HG03103 (cell line): ENCODE measurements at regions not wholly inside any gene's neighbourhood (a gene's known extent, or its start where the extent isn't known, plus 50 kb on each side); places are given as distances from the start of the nearest gene placed in this dataset.
"Not testable (repeated sequence)": the region's sequence is repeated elsewhere in the genome, so short reads cannot be mapped to it uniquely, and the experiment has no call there.

ENCODE experiments used
- ATAC-seq: cut with Tn5 transposase; IDR thresholded peaks from one replicate; pipeline ENCODE4 v1.9.1; 2021; ENCODE audit warnings: low read depth; ENCODE audit not compliant: unreplicated experiment

DNA sequence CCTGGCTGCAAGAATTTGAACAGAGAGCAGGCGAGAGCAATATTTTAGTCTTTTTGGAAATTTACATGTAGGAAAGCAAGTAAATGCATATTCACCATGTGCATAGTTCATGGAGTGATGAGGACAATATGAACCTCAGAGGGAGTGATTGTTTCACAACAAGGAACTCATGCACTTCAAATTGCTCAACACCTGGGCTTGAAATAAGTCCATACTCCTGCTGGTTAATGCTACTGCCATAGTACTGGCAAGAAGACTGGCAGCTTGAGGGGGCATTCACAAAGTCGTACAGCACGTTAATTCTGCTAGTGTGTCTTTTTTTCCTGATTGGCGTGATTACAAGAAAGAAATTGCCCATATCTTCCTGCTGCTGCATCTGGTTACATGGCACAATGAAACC is 267.6 kb downstream of the PCDH17 start:
- ATAC-seq: no peak

GRCh38 chr13:57909833-57910232 is 278.3 kb downstream of the PCDH17 start:
- not testable (repeated sequence) for ATAC-seq

DNA sequence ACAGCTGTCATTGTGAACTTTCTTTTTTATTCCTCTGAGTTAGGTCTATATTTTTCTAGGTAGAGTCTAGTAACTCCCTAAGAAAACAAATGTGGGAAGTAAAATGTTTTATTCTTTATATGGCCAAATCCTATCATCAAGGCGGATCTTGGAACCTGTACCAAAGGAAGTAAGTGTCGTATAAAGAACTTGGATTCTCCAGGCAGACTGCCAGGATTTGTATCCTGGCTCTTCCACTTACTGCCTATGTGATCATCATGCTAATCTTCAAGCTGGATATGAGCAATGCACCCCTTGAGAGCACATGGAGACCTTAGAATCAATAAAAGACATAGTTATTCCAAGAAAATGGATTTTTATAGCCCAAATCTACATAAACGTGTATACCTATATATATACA is 286.5 kb downstream of the PCDH17 start:
- ATAC-seq: no peak

GRCh38 chr13:57918913-57919312 is 287.4 kb downstream of the PCDH17 start:
- ATAC-seq: no peak

- ATAC-seq: no peak
Observed at GRCh38 chr13:57925250-57925649, 293.7 kb downstream of the PCDH17 start.

GRCh38 chr13:57925751-57926150 is 294.2 kb downstream of the PCDH17 start:
- ATAC-seq: no peak

- no peak for ATAC-seq
Observed at GRCh38 chr13:57932061-57932460, 300.5 kb downstream of the PCDH17 start.

DNA sequence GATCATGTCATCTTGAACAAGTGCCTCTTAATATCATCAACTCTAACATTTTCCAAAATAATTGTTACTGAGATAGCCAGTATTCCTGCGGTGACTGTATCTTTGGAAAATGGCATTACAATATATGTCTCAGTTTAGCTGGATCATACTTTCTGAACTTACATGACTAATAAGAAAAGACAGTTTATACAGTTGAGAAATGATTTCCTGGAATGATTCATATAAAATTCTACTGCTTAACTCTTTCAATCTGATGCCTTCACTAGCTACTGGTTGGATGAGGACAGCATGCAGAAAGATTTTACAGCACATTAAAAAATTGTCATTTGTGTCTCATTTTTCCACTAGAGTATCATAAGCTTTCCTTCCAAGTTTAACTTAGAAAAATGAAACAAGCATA is 302.1 kb downstream of the PCDH17 start:
- ATAC-seq: no peak

DNA sequence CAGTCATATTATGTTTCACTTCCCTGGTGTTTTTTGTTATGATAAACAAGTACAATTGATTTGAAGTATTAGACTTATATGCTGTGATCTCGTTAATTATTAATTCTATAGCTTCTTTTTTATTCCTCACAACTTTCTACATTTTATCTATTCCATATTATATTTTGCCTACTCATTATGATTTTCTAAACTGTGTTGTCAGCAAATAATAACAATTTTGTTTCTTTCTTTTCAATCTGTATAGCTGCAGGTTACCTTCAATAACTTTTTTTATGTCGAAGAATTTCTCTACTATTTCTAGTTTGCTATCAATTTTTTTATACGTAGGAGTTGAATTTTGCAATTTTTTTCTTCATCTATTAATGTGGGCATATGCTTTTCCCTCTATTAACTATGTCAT is 304.4 kb downstream of the PCDH17 start:
- no peak for ATAC-seq

GRCh38 chr13:57946361-57946760 is 314.8 kb downstream of the PCDH17 start:
- peak; percentile 81 for ATAC-seq

- ATAC-seq: no peak
Observed at GRCh38 chr13:57948884-57949283, 317.3 kb downstream of the PCDH17 start.

DNA sequence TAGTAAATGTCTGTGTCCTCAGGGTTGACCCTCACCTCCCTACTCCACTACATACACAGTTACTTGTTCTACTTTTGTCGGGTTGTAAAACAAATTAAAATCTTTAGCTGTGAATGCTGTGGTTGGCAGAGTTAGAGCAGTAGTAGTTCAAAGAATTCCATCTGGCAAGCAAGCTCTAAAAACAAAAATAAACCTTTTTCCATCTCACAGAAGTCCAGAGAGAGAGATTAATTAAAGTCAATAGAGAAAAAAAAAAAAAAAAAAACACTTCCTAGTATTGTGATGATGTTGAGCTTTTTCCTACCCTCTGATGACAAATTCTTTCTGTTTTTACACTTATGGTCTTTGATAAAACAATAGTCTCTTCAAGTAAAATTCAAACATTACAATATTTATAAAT is 338.4 kb downstream of the PCDH17 start:
- ATAC-seq: no peak

DNA sequence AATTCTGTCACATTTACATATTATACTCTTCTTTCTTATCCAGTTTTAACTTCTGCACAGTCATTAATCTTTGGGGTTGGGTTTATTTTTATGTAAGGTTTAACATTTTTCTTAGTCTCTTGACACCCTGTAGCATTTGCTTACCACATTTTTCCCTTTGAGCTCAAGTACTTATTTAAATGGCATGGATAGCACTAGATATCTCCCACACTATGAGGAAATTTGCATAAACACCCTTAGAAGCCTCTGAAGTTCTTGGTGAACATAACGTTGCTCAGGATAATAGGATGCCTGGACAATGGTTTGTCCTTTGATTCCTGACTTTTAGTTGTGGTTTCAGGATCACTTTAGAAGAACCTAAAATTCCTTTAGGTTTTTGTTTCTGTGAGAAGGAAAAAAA is 338.9 kb downstream of the PCDH17 start:
- no peak for ATAC-seq

- no peak for ATAC-seq
Observed at GRCh38 chr13:57982782-57983181, 351.2 kb downstream of the PCDH17 start.

GRCh38 chr13:57988276-57988675 is 356.7 kb downstream of the PCDH17 start:
- ATAC-seq: no peak

DNA sequence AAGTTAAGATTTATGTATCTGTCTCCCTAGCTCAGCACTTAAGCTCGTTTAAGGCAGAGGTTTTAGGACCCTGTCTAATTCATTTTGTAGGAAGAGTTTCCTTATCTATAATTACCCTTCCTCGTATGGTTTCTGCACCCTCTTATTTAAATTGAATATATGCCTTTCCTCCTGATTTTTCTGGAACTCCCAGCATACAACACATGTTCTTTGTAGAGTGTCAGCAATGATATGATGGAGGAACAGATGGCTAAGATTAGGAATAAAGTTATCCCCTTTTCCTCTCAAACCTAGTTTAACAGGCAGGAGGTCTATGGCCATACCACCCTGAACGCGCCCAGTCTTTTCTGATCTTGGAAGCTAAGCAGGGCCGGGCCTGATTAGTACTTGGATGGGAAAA is 359.5 kb downstream of the PCDH17 start:
- no peak for ATAC-seq

- ATAC-seq: no peak
Observed at GRCh38 chr13:57992416-57992815, 360.9 kb downstream of the PCDH17 start.

DNA sequence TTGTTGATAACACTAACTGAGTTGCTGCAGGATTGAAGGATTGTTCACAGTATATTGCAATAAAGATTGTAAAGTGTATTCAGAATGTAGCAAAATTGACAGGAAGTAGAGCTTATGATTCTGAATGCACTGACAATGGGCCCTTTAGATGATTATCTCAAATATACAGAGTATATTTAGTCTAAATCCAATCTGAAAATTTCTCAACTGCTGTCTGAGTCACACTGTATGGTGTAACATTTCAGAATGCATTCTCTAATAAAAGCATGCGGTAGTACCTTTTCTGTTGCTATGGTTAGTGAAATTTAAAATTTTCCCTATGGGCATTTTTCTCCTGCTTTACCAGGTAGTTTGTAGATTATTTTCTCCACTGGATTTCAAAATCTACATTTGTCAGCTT is 365.2 kb downstream of the PCDH17 start:
- ATAC-seq: no peak

DNA sequence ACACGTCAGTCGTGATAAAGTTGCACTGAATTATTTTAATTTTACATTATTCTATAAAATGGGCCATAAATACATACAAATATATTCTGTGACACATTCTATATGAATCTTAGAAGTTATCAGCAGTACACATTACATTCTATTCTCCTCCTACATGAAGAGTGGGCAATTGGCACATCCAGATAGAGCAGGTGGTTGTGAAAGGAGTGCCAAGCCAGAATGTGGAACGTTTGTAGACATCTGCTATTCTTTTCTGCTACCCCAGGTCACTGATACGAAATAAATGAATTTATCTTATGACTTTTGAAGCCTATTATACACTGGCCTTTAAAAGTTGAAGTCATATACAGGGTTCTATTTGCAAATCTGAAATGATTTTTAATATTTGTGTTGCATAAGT is 373.2 kb downstream of the PCDH17 start:
- no peak for ATAC-seq

DNA sequence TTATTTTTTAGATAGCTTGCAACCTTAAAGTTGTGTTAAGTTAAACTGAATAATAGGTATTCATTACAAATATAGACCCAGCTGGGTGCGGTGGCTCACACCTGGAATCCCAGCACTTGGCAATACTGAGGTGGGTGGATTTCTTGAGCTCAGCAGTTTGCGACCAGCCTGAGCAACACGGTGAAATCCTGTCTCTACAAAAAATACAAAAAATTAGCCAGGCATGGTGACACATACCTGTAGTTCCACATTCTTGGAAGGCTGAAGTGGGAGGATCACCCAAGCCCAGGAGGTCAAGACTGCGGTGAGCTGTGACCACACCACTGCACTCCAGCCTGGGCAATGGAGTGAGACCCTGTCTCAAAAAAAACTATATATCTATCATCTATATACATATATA is 386.5 kb downstream of the PCDH17 start:
- ATAC-seq: no peak

DNA sequence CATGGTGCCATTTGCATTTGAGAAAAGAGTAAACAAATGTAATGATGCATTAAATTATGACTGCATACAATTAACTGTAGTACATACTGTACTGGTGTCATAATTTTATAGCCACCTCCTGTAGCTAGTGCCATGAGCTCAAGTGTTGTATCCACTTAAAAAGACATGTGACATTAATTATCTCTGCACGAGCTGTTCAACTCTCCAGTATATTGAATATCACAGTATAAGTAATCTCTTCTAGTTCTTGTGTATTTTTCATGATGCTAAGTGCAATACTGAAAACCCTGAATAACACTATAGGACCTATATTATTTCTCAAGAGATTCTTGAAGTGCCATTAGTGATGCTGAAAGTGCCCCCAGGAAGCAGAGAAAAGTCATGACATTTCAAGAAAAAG is 387.3 kb downstream of the PCDH17 start:
- no peak for ATAC-seq

- no peak for ATAC-seq
Observed at GRCh38 chr13:58024103-58024502, 392.6 kb downstream of the PCDH17 start.

- no peak for ATAC-seq
Observed at GRCh38 chr13:58025821-58026220, 394.3 kb downstream of the PCDH17 start.
